ENCODE measurements at regions not wholly inside any gene's neighbourhood (a gene's known extent, or its start where the extent isn't known, plus 50 kb on each side); places are given as distances from the start of the nearest gene placed in this dataset.

- no peak for TF ChIP-seq CTCF (IDR thresholded peaks at IDR 0.05)
- Histone ChIP-seq H3K27ac (no peak overlapping the region), H3K4me3 (no peak overlapping the region)
- DNase-seq (ENCODE audit: low spot score), result no peak
Observed at GRCh38 chr16:51394421-51394820, 243.4 kb upstream of the SALL1 start.

GRCh38 chr16:51393381-51394005 lies 242.4 kb upstream of the SALL1 start:
- DNase-seq (ENCODE audit: low spot score), result no peak
- no peak for TF ChIP-seq CTCF (IDR thresholded peaks at IDR 0.05)
- no peak overlapping the region for H3K27ac ChIP-seq
- H3K4me3 ChIP-seq, result no peak overlapping the region

- no peak overlapping the region for H3K27ac ChIP-seq
- no peak for TF ChIP-seq CTCF (IDR thresholded peaks at IDR 0.05)
- DNase-seq (ENCODE audit: low spot score), result no peak
Observed at GRCh38 chr16:51392521-51393187, 241.6 kb upstream of the SALL1 start.

GRCh38 chr16:51391798-51392511 lies 240.9 kb upstream of the SALL1 start:
- Histone ChIP-seq H3K4me3 (no peak overlapping the region), H3K27ac (no peak overlapping the region)
- no peak for DNase-seq (ENCODE audit: low spot score)
- no peak for TF ChIP-seq CTCF (IDR thresholded peaks at IDR 0.05)

More at GRCh38 chr16:51392521-51393187, 241.6 kb upstream of the SALL1 start:
- H3K4me3 ChIP-seq, result no peak overlapping the region

- TF ChIP-seq CTCF (IDR thresholded peaks at IDR 0.05), result no peak
- no peak for DNase-seq (ENCODE audit: low spot score)
- Histone ChIP-seq H3K27ac (no peak overlapping the region), H3K4me3 (no peak overlapping the region)
Observed at GRCh38 chr16:51390877-51391276, 239.8 kb upstream of the SALL1 start.

GRCh38 chr16:51389881-51390280 lies 238.8 kb upstream of the SALL1 start:
- no peak for DNase-seq (ENCODE audit: low spot score)
- TF ChIP-seq CTCF (IDR thresholded peaks at IDR 0.05), result no peak

More at GRCh38 chr16:51389881-51390280, 238.8 kb upstream of the SALL1 start:
- Histone ChIP-seq H3K4me3 (no peak overlapping the region), H3K27ac (no peak overlapping the region)
